GM11168 (cell line): ENCODE measurements at regions not wholly inside any gene's neighbourhood (a gene's known extent, or its start where the extent isn't known, plus 50 kb on each side); places are given as distances from the start of the nearest gene placed in this dataset.
"Not testable (repeated sequence)": the region's sequence is repeated elsewhere in the genome, so short reads cannot be mapped to it uniquely, and the experiment has no call there.

Experiments used
- in situ Hi-C: fragments of 300-500 bp; cut with MboI; formaldehyde crosslinking; loops from one replicate; pipeline ENCODE4 v1.12.0; 2022; ENCODE audit warnings: low sequenced_read_pairs; ENCODE audit not compliant: unreplicated experiment

DNA sequence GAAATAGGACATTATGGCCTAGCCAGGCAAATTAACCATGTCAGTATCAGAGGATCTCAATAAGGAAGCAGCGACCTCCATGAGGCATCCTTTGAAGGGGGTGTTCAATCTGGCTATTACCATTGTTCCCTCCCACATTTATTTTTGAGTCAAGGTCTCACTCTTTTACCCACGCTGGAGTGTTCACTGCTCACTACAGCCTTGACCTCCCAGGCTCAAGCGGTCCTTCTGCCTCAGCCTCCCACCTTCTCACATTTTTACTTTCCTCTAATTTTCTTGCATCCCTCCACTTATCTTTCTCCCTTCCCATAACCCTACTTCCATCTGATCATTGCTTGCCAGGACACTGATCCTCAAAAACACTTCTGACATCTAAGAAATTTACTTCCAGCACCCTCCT lies 654.0 kb upstream of the NR2F2 start:
- in situ Hi-C loops = no loop called here

DNA sequence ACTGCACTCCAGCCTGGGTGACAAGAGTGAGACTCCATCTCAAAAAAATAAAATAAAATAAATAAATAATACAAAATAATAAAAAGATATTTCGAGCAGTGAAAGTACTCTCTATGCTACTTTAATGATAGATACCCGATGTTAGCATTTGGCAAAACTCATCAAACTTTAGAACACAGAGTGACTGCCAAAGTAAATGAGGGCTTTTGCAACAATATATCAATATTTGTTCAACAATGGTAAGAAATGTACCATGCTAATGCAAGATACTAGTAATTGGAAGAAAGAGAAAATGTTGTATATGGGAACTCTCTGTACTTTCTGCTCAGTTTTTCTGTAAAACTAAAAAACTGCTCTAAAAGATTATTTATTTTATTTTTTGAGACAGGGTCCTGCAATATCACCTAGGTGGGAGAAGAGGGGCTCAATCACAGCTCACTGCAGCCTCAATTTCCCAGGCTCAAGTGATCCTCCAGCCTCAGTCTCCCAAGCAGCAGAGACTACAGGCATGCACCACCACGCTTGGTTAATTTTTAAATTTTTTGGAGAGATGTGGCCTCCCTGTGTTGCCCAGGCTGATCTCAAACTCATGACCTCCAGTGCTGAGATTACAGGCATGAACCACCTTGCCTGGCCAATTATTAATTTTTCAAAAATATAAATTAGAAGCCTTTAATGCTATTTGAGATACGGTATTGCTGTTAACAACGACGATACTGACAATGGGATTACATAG lies 650.5 kb upstream of the NR2F2 start:
- in situ Hi-C loops = no loop called here

DNA sequence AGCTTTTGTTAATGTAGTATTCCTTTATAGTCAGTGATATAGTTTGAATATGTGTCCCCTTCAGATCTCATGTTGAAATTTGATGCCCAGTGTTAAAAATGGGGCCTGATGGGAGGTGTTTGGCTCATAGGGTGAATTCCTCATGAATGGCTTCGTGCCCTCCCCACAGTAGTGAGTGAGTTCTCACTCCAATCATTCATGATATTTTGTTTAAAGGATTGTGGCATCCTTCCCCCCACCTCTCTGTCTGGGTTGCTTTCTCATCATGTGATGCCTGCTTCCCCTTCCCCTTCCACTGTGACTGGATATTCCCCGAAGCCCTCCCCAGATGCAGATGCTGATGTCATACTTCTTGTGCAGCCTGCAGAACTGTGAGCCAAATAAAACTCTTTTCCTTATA lies 649.8 kb upstream of the NR2F2 start:
- in situ Hi-C loops = no loop called here

DNA sequence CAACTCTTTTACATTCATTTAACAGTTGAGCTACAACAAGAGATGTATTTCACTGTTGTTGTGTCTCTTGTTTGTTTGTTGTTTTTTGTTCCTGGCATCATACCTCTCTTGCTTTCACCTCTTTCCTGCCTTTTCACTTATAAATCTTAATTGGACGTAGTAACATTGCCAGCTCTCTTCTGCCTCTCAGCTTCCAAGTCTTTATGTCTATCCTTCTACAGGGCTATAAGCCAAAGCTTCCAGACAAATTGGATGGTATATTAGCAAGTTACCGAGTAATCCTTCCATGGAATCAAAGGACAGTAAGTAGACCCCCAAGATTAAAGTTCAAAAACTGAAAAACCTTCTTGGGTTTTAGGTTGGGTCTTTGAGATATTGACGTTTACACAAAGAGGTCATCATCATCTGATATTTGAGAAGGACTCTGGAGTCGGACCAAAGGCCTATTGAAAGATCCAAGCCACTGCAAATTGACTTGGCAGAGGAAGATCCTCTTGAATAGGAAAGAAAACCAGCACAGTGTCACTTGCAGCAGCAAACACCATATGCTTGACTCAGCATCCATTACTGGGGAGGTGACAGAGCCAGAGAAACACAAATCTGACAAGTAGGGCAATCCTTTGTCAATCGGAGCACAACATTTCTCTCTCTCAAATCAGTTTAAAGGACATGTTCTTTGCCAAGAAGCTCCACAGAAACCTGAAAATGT lies 648.5 kb upstream of the NR2F2 start:
- in situ Hi-C loops = no loop called here

DNA sequence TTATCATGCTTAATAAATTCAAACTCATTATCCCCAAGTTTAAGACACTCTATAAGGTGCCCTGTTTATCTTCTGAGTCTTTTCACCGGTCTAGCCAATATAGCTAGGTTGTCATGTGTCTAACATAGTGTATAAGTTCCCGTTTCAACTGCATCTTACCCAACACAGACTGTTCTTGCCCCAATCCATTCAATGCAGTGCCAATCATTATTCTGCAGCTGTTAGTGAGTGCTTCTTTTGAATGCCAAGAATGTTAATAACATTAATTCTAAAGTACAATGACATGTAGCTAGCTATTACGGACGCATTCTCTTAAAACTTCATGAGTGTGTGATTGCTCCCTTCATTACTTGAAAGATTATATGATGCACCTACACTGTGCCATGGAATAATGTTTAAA lies 646.4 kb upstream of the NR2F2 start:
- in situ Hi-C loops = no loop called here

DNA sequence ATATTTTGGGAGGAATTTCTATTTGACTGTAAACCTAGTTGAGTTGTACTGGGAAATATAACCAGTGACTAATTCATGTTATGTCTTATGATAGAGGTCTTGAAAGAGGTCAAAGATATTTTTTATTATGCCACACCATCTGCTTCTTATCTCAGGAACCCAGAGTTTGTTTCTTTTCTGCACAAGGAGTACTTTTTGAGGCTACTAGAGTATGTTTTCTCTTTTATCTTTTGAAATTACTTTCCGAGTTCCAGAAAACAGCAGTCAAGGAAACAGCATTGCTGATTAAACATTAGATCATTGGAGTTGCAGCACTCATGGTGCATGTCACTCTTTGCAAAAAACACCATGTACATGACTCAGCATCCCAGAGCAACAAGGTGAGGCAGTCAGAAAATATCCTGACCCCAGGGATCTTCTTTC lies 645.8 kb upstream of the NR2F2 start:
- in situ Hi-C loops = no loop called here

DNA sequence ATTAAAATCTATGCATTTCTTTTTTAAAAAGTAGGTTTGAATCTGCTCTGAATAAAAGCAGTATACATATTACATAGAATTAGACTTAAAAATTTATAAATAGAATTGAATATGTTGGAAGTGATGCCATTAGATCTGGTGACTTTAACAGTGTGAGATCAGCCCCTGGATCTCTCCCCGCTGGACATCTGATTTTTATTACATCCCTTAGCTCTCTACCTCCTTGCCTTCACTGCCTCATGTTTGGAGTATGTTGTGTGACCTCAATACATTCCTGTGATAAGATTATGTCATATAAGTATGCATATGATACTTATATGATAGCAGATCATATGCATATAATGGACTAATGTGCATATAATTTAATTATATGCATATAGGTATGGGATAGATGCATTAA lies 643.4 kb upstream of the NR2F2 start:
- in situ Hi-C loops = no loop called here

DNA sequence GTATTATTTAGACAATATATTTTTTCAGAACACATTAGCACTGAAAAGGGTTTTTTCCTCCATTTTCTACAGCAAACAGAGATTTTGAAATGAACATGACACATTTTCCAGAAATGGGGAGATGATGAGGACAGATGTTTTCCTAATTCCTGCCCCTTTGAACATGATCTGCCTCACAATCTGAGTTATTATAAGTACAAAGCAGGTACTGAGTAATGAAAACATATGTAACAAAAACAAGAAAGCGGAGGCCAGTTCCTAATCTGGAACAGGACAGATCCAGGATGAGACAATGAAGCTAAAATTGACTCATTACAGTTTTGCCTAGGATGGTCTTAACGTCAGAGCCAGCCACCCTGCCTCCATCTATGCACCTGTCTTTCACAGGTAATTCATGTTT lies 642.8 kb upstream of the NR2F2 start:
- in situ Hi-C loops = no loop called here

DNA sequence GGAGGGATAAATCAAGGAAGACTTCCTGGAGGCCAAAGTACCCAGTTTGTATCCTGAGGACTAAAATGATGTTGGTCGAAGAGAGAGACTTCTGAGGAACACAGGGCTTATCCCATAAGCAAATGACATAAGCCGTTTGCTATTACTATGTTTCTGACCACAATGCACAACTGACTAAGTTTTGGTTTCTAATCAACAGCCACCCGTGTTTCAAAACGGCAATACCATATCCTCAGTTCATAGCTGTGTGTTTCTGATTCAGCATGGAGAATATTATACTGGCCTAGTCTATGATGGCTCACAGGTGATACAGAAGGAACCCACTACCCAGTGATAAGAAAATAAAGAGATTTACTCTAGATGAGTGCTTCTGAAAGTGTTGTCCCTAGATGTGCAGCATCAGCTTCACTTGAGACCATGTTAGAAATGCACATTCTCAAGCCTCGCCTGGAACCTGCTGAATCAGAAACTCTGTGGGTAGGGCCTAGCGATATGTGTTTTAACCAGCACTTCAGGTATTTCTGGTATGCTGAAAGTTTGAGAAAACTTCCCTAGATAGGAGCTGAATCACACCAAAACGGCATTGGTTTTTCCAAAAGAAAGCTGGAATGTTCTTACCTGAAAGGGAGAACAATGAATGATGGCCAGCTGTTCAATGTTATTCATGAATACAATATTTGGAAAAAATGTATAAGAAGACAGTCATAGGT lies 639.7 kb upstream of the NR2F2 start:
- in situ Hi-C loops = no loop called here

DNA sequence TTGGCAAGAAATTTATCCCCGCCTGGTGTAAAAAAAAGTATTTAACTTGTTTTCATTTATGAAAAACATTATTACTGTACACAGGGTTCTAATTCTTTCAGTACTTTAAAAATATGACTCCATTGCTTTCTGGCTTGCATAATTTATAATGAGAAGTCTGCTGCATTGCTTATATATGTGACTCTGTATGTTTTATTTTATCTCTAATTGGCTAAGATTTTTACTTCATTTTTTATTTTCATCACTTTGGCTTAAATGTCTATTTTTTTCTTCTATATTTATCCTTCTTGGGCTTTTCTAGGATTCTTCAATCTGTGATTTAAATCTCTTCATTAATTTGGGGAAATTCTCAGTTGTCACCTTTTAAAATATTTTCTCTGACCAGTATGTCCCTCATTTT lies 636.6 kb upstream of the NR2F2 start:
- in situ Hi-C loops = no loop called here

DNA sequence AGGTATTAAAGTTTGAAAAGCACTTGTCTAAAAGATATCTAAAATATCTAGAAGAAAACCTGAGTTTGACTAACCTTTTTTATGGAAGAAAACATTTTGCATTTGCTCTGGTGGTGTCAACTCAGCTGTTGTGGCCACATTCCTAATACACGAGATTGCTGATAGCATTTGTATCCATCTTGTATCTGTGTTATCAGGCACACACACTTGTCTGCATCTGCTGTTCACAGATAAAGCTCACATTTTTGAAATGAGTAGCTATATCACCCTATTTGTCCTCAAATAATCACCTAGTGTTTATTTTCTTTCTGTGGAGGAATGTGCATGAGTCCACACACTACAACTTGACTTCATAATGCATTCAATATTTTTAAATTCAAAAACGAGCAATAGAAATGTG lies 632.3 kb upstream of the NR2F2 start:
- in situ Hi-C loops = no loop called here

DNA sequence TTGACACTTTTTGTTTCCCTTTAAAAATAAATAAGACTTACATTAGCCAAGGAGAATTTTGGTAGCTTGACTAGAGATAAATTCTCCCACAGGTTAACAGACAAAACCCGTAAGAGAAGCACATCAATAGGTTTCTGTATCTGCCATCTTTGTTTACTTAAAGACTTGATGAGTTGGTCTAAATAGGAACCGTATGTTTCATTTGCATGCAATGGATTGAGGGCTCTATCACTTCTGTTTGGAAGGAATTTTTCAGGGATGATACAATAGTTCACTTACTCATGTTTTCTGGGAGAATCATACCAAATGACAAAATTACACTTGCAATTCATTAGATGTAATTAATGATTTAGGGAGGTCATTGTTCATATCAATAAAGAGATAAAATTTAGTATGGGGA lies 631.5 kb upstream of the NR2F2 start:
- in situ Hi-C loops = no loop called here

DNA sequence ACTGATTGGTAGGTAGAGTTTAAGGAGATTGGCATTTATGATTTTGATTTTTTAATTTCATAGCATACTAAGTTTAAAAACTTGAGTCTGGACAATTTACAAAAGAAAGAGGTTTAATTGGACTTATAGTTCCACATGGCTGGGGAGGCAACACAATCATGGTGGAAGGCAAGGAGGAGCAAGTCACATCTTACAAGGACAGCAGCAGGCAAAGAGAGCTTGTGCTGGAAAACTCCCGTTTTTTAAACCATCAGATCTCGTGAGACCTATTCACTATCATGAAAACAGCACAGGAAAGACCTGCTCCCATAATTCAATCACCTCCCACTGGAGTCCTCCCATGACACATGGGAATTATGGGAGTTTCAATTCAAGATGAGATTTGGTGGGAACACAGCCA lies 630.9 kb upstream of the NR2F2 start:
- in situ Hi-C loops = no loop called here

DNA sequence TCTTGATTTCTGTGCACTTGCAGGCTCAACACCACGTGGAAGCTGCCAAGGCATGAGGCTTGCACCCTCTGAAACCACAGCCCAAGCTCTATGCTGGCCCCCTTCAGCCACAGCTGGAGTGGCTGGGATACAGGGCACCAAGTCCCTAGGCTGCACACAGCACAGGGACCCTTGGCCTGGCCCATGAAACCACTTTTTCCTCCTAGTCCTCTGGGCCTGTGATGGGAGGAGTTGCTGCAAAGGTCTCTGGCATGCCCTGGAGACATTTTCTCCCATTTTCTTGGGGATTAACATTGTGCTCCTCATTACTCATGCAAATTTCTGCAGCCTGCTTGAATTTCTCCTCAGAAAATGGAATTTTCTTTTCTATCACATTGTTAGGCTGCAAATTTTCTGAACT lies 629.8 kb upstream of the NR2F2 start:
- in situ Hi-C loops = not testable (repeated sequence)

DNA sequence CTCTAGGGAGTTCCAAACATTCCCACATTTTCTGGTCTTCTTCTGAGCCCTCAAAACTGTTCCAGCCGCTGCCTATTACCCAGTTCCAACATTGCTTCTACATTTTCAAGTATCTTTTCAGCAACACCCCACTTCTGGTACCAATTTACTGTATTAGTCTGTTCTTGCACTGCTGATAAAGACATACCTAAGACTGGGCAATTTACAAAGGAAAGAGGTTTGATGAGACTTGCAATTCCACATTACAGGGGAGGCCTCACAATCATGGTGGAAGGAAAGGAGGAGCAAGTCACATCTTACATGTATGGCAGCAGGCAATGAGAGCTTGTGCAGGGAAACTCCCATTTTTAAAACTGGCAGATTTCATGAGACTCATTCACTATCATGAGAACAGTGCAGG lies 629.1 kb upstream of the NR2F2 start:
- in situ Hi-C loops = no loop called here

DNA sequence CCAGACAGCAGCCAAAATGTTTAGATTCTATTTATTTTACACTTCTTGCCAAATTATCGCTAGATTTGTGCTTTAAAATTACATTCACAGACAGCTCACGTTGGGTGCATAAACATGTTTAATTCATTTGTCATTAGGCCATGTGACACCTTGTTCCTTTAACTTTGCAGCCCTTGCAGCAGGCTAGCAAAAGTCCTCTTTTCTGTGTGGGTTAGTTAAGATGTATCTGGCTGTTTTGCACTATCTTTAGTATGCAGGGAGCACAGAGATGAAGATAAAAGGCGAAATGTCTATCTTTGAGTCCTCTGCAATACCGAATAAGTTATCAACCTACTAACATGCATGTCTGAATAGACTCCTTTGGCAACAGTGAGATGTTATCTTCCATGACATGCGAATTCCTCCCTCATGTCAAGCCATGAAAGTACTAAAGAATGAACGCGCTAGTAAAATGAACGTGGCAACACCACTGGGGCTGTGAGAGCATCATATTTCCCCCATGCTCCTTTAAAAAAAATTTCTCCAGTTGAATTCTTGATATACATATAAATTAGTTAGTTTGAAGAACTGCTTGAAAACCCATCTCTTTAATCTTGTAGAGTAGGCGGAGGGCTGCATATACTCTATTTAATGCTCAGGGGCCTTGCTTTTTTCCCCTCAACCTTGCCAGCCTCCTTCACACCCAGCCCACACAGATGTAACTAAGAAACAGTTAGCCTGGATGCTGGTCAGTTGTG lies 620.4 kb upstream of the NR2F2 start:
- in situ Hi-C loops = no loop called here

DNA sequence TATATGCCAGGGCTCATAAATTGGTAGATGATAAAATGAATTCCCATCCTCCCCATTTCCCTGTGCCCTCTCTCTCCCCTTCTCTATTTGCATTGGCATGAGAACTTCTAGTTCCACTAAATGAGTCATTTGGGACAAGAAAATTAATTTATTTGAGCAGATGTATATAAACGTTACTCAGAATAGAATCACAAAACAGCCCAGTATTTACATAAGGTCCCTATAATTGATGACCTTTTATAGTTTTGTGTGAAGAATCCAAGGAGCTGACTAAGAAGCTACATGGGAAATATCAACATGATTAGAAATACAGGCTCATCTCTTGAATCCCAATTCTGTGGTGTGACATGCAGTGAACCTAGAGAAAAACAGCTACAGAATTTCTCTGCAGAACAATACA lies 617.7 kb upstream of the NR2F2 start:
- in situ Hi-C loops = no loop called here

DNA sequence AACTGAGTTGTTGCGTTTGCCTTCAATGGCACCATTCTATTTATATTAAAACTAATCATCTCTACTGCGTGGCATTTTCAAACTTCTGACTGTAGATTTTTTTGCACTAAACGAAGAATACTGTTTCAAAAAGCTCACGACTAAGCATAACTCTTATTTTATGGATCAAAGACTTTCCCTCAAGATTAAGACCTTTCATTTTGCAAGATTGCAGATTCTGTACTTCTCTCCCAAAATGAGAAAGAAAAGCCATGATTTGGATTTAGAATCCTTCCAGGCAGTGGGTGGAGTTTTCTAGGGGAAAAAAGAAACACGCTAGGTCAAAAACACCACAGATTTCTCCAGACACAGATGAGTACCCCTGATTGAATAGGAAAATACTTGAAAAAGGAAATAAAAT lies 617.2 kb upstream of the NR2F2 start:
- in situ Hi-C loops = no loop called here

DNA sequence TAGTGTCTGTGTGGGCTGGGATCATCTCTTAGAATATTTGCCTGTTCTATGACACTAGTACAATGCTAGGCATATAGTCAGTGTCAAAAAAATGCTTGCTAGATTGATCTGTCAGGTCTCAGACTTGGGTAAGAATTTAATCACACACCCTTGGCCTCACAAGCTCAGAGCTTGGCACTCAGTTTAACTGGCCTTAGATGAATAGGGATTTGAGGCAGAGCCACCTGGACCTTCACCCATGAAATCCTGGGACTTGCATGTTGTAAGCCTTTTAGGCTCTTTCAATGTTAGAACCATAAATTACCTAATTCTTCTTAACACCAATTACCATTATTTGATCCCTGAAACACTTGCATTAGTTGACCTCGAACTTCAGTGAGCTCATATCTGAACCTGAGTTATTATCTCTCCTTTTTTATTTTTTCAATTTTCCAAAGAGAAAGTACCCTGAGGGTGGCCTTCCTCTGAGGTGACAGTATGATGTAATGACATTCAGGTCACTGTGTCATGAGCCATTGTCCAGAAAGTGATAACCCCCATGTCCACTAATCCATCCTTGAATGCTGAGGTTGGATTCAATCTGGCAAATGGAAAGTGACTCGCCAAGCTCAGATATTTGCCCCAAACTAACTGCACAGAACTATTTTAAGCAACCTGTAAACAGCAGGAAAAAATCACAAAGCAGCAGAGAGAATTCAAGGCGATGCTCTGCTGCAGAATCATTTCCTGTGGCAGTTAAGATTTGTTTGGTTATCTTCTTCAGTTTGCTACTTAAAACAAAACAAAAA lies 615.2 kb upstream of the NR2F2 start:
- in situ Hi-C loops = no loop called here
